ENCODE measurements at regions not wholly inside any gene's neighbourhood (a gene's known extent, or its start where the extent isn't known, plus 50 kb on each side); places are given as distances from the start of the nearest gene placed in this dataset.

GRCh38 chr21:31449921-31450535 lies 106.0 kb upstream of the TIAM1 start:
- no peaks in the 10 kb centered on the region for H3K36me3 ChIP-seq

GRCh38 chr21:31448496-31448895 lies 104.4 kb upstream of the TIAM1 start:
- Histone ChIP-seq H3K4me1 (peaks cover 7% of the 10 kb centered on the region), H3K4me3 (no peak overlapping the region), H3K9me3 (no peaks in the 10 kb centered on the region), H3K27me3 (no peaks in the 10 kb centered on the region), H3K27ac (no peak overlapping the region), H3K36me3 (no peaks in the 10 kb centered on the region)
- intact Hi-C loops (cut with DNase I) = no loop called here
- no peak for TF ChIP-seq POLR2A (IDR thresholded peaks at IDR 0.05)
- no peak for TF ChIP-seq POLR2AphosphoS5 (IDR thresholded peaks at IDR 0.05; ENCODE audit: insufficient read depth in 1 of 2, low read depth in 1 of 2)
- TF ChIP-seq, protein P1, sequence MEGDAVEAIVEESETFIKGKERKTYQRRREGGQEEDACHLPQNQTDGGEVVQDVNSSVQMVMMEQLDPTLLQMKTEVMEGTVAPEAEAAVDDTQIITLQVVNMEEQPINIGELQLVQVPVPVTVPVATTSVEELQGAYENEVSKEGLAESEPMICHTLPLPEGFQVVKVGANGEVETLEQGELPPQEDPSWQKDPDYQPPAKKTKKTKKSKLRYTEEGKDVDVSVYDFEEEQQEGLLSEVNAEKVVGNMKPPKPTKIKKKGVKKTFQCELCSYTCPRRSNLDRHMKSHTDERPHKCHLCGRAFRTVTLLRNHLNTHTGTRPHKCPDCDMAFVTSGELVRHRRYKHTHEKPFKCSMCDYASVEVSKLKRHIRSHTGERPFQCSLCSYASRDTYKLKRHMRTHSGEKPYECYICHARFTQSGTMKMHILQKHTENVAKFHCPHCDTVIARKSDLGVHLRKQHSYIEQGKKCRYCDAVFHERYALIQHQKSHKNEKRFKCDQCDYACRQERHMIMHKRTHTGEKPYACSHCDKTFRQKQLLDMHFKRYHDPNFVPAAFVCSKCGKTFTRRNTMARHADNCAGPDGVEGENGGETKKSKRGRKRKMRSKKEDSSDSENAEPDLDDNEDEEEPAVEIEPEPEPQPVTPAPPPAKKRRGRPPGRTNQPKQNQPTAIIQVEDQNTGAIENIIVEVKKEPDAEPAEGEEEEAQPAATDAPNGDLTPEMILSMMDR (IDR thresholded peaks at IDR 0.05) = no peak
- DNase-seq (ENCODE audit: extremely low spot score in 2 of 2) = no peak

More at GRCh38 chr21:31449921-31450535, 106.0 kb upstream of the TIAM1 start:
- TF ChIP-seq POLR2A (IDR thresholded peaks at IDR 0.05) = no peak
- TF ChIP-seq, protein P1 (IDR thresholded peaks at IDR 0.05) = no peak
- no peak for TF ChIP-seq POLR2AphosphoS5 (IDR thresholded peaks at IDR 0.05; ENCODE audit: insufficient read depth in 1 of 2, low read depth in 1 of 2)
- H3K4me1 ChIP-seq = no peaks in the 10 kb centered on the region
- no peaks in the 10 kb centered on the region for H3K27me3 ChIP-seq
- DNase-seq (ENCODE audit: extremely low spot score in 2 of 2) = no peak
- H3K4me3 ChIP-seq = no peak overlapping the region
- H3K9me3 ChIP-seq = no peaks in the 10 kb centered on the region
- H3K27ac ChIP-seq = no peak overlapping the region
- intact Hi-C loops (cut with DNase I) = no loop called here

- Histone ChIP-seq H3K4me1 (peaks cover 9% of the 10 kb centered on the region), H3K4me3 (no peak overlapping the region), H3K9me3 (no peaks in the 10 kb centered on the region), H3K36me3 (no peaks in the 10 kb centered on the region), H3K27ac (no peak overlapping the region), H3K27me3 (no peaks in the 10 kb centered on the region)
- TF ChIP-seq, protein P1 (IDR thresholded peaks at IDR 0.05) = no peak
- TF ChIP-seq POLR2A (IDR thresholded peaks at IDR 0.05) (no peak), POLR2AphosphoS5 (IDR thresholded peaks at IDR 0.05; ENCODE audit: insufficient read depth in 1 of 2, low read depth in 1 of 2) (no peak)
- intact Hi-C loops (cut with DNase I) = no loop called here
- DNase-seq (ENCODE audit: extremely low spot score in 2 of 2) = no peak
These were observed 103.4 kb upstream of the TIAM1 start for GRCh38 chr21:31447505-31447904.

DNA sequence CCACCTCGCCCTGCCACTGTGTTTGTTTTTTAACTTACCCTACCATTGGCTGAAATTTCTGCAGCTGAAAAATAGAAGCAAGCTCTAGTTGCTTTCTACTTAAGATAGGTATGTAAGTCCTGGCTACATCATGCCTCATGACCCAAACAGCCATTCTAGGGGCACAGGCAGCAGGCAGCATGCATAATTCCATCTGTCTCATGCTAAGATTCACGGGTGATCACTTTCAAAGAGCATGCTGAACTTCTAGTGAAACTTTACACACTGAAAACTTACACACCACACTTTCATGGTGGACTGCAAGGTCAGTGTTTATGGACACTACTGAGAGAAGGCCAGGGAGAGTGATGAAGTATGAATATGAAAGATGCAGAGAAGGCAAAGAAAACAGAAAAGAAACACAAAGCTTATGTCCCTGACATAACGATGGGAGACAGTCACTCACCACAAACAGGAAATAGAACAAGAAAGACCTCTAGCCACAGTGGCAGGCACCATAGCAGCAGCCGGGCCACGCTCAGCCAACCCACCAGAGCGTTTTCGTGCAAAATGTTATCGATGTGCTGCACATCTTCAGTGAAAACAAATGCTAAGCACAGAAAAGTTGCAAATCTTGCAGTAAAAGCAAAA lies 102.3 kb upstream of the TIAM1 start:
- no peak for DNase-seq (ENCODE audit: extremely low spot score in 2 of 2)
- no peak overlapping the region for H3K27ac ChIP-seq
- intact Hi-C loops (cut with DNase I) = no loop called here
- no peaks in the 10 kb centered on the region for H3K36me3 ChIP-seq
- peaks cover under 1% of the 10 kb centered on the region for H3K9me3 ChIP-seq
- no peak overlapping the region for H3K4me3 ChIP-seq
- TF ChIP-seq POLR2A (IDR thresholded peaks at IDR 0.05) = no peak
- H3K4me1 ChIP-seq = peaks cover 9% of the 10 kb centered on the region
- H3K27me3 ChIP-seq = no peaks in the 10 kb centered on the region

GRCh38 chr21:31445137-31445536 lies 101.1 kb upstream of the TIAM1 start:
- TF ChIP-seq POLR2AphosphoS5 (IDR thresholded peaks at IDR 0.05; ENCODE audit: insufficient read depth in 1 of 2, low read depth in 1 of 2) = no peak
- TF ChIP-seq, protein P1 (IDR thresholded peaks at IDR 0.05) = no peak
- no peak for TF ChIP-seq POLR2A (IDR thresholded peaks at IDR 0.05)
- peaks cover 5% of the 10 kb centered on the region for H3K9me3 ChIP-seq
- intact Hi-C loops (cut with DNase I) = no loop called here
- H3K27ac ChIP-seq = no peak overlapping the region
- no peaks in the 10 kb centered on the region for H3K36me3 ChIP-seq
- no peak overlapping the region for H3K4me3 ChIP-seq
- peaks cover 9% of the 10 kb centered on the region for H3K4me1 ChIP-seq
- no peak for DNase-seq (ENCODE audit: extremely low spot score in 2 of 2)
- no peaks in the 10 kb centered on the region for H3K27me3 ChIP-seq
